Neuronal stem cell (in vitro differentiated cells): ENCODE measurements at regions not wholly inside any gene's neighbourhood (a gene's known extent, or its start where the extent isn't known, plus 50 kb on each side); places are given as distances from the start of the nearest gene placed in this dataset.
"Not testable (repeated sequence)": the region's sequence is repeated elsewhere in the genome, so short reads cannot be mapped to it uniquely, and the experiment has no call there.

ENCODE experiments used
- DNase-seq: peaks from one replicate; pipeline ENCODE4 v3.0.0-alpha.2; 2013; ENCODE audit warnings: low spot score
- H2AFZ ChIP-seq: one replicate; pipeline ENCODE4 v1.6.1; 2013; ENCODE audit warnings: mild to moderate bottlenecking, low read length, inconsistent platforms
- H2AK5ac ChIP-seq: 2 replicates; pipeline ENCODE4 v1.6.1; 2013; ENCODE audit warnings: low read depth, mild to moderate bottlenecking, inconsistent platforms, low read length, moderate library complexity, mixed read lengths
- H2BK120ac ChIP-seq: 2 replicates; pipeline ENCODE4 v1.6.1; 2013; ENCODE audit warnings: low read depth, mild to moderate bottlenecking, inconsistent platforms, low read length, moderate library complexity, mixed read lengths
- H2BK12ac ChIP-seq: one replicate; pipeline ENCODE4 v1.6.1; 2013; ENCODE audit warnings: low read length, inconsistent platforms
- H2BK15ac ChIP-seq: 2 replicates; pipeline ENCODE4 v1.6.1; 2013; ENCODE audit warnings: mild to moderate bottlenecking, low read length, inconsistent platforms, mixed read lengths
- H2BK5ac ChIP-seq: one replicate; pipeline ENCODE4 v1.6.1; 2013; ENCODE audit warnings: inconsistent platforms, mild to moderate bottlenecking, low read length, moderate library complexity
- H3K14ac ChIP-seq: one replicate; pipeline ENCODE4 v1.6.1; 2013; ENCODE audit warnings: low read length, inconsistent platforms
- H3K18ac ChIP-seq: 2 replicates; pipeline ENCODE4 v1.6.1; 2013; ENCODE audit warnings: low read length, inconsistent platforms
- H3K23ac ChIP-seq: 2 replicates; pipeline ENCODE4 v1.6.1; 2013; ENCODE audit warnings: low read depth, mild to moderate bottlenecking, mixed read lengths, low read length, inconsistent platforms; ENCODE audit not compliant: poor library complexity
- H3K27ac ChIP-seq: replicated peaks from 3 replicates; pipeline ENCODE4 v1.5.1; 2013; ENCODE audit warnings: low read length, inconsistent platforms
- H3K27me3 ChIP-seq, 3 experiments: 2 replicates each; pipeline ENCODE4 v1.6.1; 2013; ENCODE audit warnings: low read length in 3 of 3, mild to moderate bottlenecking in 2 of 3, inconsistent platforms in 1 of 3, low read depth in 1 of 3, mixed read lengths in 1 of 3, moderate library complexity in 1 of 3; ENCODE audit not compliant: control insufficient read depth in 3 of 3, insufficient read depth in 3 of 3
- H3K36me3 ChIP-seq, 2 donors: replicated peaks in 1 of 2; 2 replicates each; pipeline ENCODE4 v1.6.1; 2013; ENCODE audit warnings: low read length in 2 of 2; ENCODE audit not compliant: control insufficient read depth in 2 of 2, insufficient read depth in 2 of 2
- H3K4ac ChIP-seq: 2 replicates; pipeline ENCODE4 v1.6.1; 2013; ENCODE audit warnings: inconsistent platforms, mild to moderate bottlenecking, low read length, moderate library complexity
- H3K4me1 ChIP-seq, 2 donors: 1 replicate in 1 of 2; 2 replicates in 1 of 2; pipeline ENCODE4 v1.6.1; 2013; ENCODE audit warnings: low read length in 2 of 2, low read depth in 1 of 2; ENCODE audit not compliant: control insufficient read depth in 2 of 2, insufficient read depth in 1 of 2
- H3K4me2 ChIP-seq: one replicate; pipeline ENCODE4 v1.6.1; 2013; ENCODE audit warnings: mild to moderate bottlenecking, low read length, inconsistent platforms; ENCODE audit not compliant: insufficient read depth, poor library complexity, severe bottlenecking
- H3K4me3 ChIP-seq, 2 donors: 2 replicates each; pipeline ENCODE4 v1.5.1; 2013; ENCODE audit warnings: low read length in 2 of 2, mild to moderate bottlenecking in 2 of 2, inconsistent platforms in 1 of 2, moderate library complexity in 1 of 2
- H3K79me1 ChIP-seq: one replicate; pipeline ENCODE4 v1.6.1; 2013; ENCODE audit warnings: low read depth, mild to moderate bottlenecking, inconsistent platforms, low read length, moderate library complexity
- H3K9ac ChIP-seq: one replicate; pipeline ENCODE4 v1.6.1; 2013; ENCODE audit warnings: mild to moderate bottlenecking, low read depth, low read length, inconsistent platforms; ENCODE audit not compliant: poor library complexity
- H3K9me3 ChIP-seq, 2 donors: replicated peaks in 1 of 2; 2 replicates each; pipeline versions ENCODE3 to v1.6.1; 2013; ENCODE audit warnings: low read length in 2 of 2, mild to moderate bottlenecking in 2 of 2, inconsistent platforms in 1 of 2, low read depth in 1 of 2, mixed read lengths in 1 of 2, moderate library complexity in 1 of 2; ENCODE audit not compliant: control insufficient read depth in 2 of 2, insufficient read depth in 1 of 2
- H4K8ac ChIP-seq: one replicate; pipeline ENCODE4 v1.6.1; 2013; ENCODE audit warnings: low read depth, mild to moderate bottlenecking, inconsistent platforms, low read length, moderate library complexity
- H4K91ac ChIP-seq: one replicate; pipeline ENCODE4 v1.6.1; 2013; ENCODE audit warnings: low read length, low read depth, mild to moderate bottlenecking, inconsistent platforms; ENCODE audit not compliant: poor library complexity
- WGBS, 2 donors: extraction: QIAGEN DNeasy Blood & Tissue Kit; methylation state at CpG; one replicate each; pipeline ENCODE4 v1.1.7; 2013; ENCODE audit warnings: missing lambda C conversion rate in 2 of 2, mixed read lengths in 1 of 2; ENCODE audit not compliant: insufficient read length in 2 of 2, insufficient replicate concordance in 1 of 2; ENCODE audit errors: extremely low coverage in 2 of 2; 5-methylcytosine and 5-hydroxymethylcytosine counted together

DNA sequence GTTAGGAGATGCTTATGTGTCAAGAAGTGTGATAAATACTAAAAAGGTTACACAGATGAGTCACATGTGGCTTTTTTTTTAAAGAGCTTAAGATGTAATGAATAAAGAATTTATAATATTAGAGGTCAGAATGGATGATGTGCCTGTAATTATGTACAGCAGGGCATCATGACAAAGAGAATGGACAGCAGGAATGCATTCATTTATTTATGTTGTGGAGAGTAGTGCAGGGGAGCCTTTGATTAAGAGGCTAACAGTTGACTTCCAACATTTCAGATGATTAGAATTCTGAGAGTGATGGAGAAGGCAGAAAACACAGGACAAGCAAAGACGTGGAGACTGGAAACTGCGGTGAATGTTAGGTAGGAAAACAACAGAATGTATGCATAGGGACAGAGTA, 691.4 kb upstream of the POM121L12 start:
- Histone ChIP-seq H3K23ac (no peak overlapping the region), H3K18ac (no peak overlapping the region), H4K91ac (no peak overlapping the region), H4K8ac (no peak overlapping the region), H3K9me3 (no peaks in the 10 kb centered on the region), H2BK15ac (no peak overlapping the region), H2AK5ac (no peak overlapping the region), H3K4me2 (no peak overlapping the region), H3K36me3 (no peaks in the 10 kb centered on the region), H2BK5ac (no peak overlapping the region), H3K27me3 (no peaks in the 10 kb centered on the region), H2AFZ (no peak overlapping the region), H3K79me1 (no peaks in the 10 kb centered on the region), H3K27ac (no peak overlapping the region), H3K4me3 (no peak overlapping the region), H3K9ac (no peak overlapping the region), H2BK120ac (no peak overlapping the region), H3K4ac (no peak overlapping the region), H2BK12ac (no peak overlapping the region), H3K4me1 (peaks cover 2 to 5% of the 10 kb centered on the region in 2 donors), H3K14ac (no peak overlapping the region)
- WGBS, 2 donors: no CpG with 5 or more reads among the region's 2 CpGs
- DNase-seq: no peak

GRCh38 chr7:52340067-52340466, 695.4 kb upstream of the POM121L12 start:
- Histone ChIP-seq H2BK12ac (no peak overlapping the region), H4K91ac (no peak overlapping the region), H3K4me2 (no peak overlapping the region), H3K4me1 (peaks cover 2 to 3% of the 10 kb centered on the region in 2 donors), H2BK5ac (no peak overlapping the region), H3K4me3 (no peak overlapping the region), H2AK5ac (no peak overlapping the region), H3K14ac (no peak overlapping the region), H3K36me3 (no peaks in the 10 kb centered on the region), H3K27ac (no peak overlapping the region), H2BK120ac (no peak overlapping the region), H3K4ac (no peak overlapping the region), H3K27me3 (no peaks in the 10 kb centered on the region), H4K8ac (no peak overlapping the region), H3K23ac (no peak overlapping the region), H2AFZ (no peak overlapping the region), H3K9ac (no peak overlapping the region), H3K18ac (no peak overlapping the region), H3K9me3 (no peaks in the 10 kb centered on the region), H2BK15ac (no peak overlapping the region), H3K79me1 (no peaks in the 10 kb centered on the region)
- DNase-seq: no peak
- no CpG with 5 or more reads among the region's 6 CpGs for WGBS, 2 donors

DNA sequence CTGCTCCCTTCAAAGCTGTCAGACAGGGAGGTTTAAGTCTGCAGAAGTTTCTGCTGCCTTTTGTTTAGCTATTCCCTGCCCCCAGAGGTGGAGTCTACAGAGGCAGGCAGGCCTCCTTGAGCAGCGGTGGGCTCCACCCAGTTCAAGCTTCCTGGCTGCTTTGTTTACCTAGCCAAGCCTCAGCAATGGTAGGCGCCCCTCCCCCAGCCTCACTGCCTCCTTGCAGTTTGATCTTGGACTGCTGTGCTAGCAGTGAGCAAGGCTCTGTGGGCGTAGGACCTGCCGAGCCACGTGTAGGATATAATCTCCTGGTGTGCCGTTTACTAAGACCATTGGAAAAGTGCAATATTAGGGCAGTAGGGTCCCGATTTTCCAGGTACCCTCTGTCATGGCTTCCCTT, 707.1 kb upstream of the POM121L12 start:
- not testable (repeated sequence) for H3K9ac ChIP-seq, H3K27me3 ChIP-seq, H2BK120ac ChIP-seq, H2AFZ ChIP-seq, H2BK15ac ChIP-seq, H3K79me1 ChIP-seq, H3K4me3 ChIP-seq, H2AK5ac ChIP-seq, H2BK5ac ChIP-seq, H4K8ac ChIP-seq, H3K9me3 ChIP-seq, H3K36me3 ChIP-seq, H3K14ac ChIP-seq, H3K4ac ChIP-seq, DNase-seq, H2BK12ac ChIP-seq, H3K4me1 ChIP-seq, H3K23ac ChIP-seq, H3K18ac ChIP-seq, H3K4me2 ChIP-seq, H4K91ac ChIP-seq, H3K27ac ChIP-seq
- WGBS, 2 donors: no CpG with 5 or more reads among the region's 7 CpGs

DNA sequence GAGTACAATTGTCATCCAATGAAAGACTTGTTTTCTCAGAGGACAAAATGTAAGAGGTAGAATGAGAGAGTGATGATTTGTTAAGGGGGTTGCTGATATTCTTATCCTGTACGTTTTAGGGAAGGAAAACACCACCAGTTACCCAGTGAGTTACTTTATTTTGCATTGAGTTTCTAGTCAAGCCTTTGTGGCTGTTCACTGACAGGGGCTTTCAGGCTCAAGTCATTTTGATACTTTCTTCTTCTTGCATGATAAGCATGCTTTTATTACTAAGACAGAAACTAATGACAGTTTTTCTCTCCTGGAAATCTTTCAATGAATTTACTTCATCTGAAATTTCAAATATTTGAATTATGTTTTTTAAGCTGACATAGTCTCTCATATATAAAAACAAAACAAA, 710.2 kb upstream of the POM121L12 start:
- H3K9ac ChIP-seq: no peak overlapping the region
- H2BK12ac ChIP-seq: no peak overlapping the region
- no peak overlapping the region for H3K4me3 ChIP-seq
- H3K4me1 ChIP-seq: no peaks in the 10 kb centered on the region
- no peak for DNase-seq
- H2AFZ ChIP-seq: no peak overlapping the region
- peaks cover 0 to 14% of the 10 kb centered on the region in 2 donors for H3K9me3 ChIP-seq
- no peaks in the 10 kb centered on the region for H3K36me3 ChIP-seq
- H3K27ac ChIP-seq: no peak overlapping the region
- no CpG with 5 or more reads among the region's 1 CpG for WGBS, 2 donors
- H3K27me3 ChIP-seq: no peaks in the 10 kb centered on the region
- H3K14ac ChIP-seq: no peak overlapping the region
- no peak overlapping the region for H3K4me2 ChIP-seq
- H2BK15ac ChIP-seq: no peak overlapping the region
- no peak overlapping the region for H3K23ac ChIP-seq
- no peak overlapping the region for H4K8ac ChIP-seq
- no peak overlapping the region for H2AK5ac ChIP-seq
- H2BK120ac ChIP-seq: no peak overlapping the region
- H3K18ac ChIP-seq: no peak overlapping the region
- H3K4ac ChIP-seq: no peak overlapping the region
- H4K91ac ChIP-seq: no peak overlapping the region
- no peaks in the 10 kb centered on the region for H3K79me1 ChIP-seq
- H2BK5ac ChIP-seq: no peak overlapping the region
